ENCODE measurements at regions not wholly inside any gene's neighbourhood (a gene's known extent, or its start where the extent isn't known, plus 50 kb on each side); places are given as distances from the start of the nearest gene placed in this dataset.
A peak's percentile ranks its signal among the peaks of the same experiment; 100 is the strongest.
"Not testable (repeated sequence)": the region's sequence is repeated elsewhere in the genome, so short reads cannot be mapped to it uniquely, and the experiment has no call there.

GRCh38 chr2:37802211-37802752 lies 122.8 kb upstream of the RMDN2 start:
- H3K4me3 ChIP-seq (ENCODE audit: insufficient read depth, low read depth, low read length), result no peak overlapping the region
- Mint-ChIP-seq H3K4me3 (ENCODE audit: unreplicated experiment) (peak overlapping the region; percentile 0), H3K36me3 (ENCODE audit: low read depth, unreplicated experiment) (no peaks in the 10 kb centered on the region), H3K9me3 (ENCODE audit: unreplicated experiment) (peaks cover 3% of the 10 kb centered on the region), H3K4me1 (ENCODE audit: low read depth, unreplicated experiment) (peaks cover 39% of the 10 kb centered on the region), H3K27me3 (ENCODE audit: low read depth, unreplicated experiment) (no peaks in the 10 kb centered on the region), H3K27ac (ENCODE audit: unreplicated experiment) (peak overlapping the region; percentile 44)
- no peak for TF ChIP-seq EZH2 (IDR thresholded peaks at IDR 0.05; ENCODE audit: insufficient read depth, low read length)
- TF ChIP-seq, protein P1, sequence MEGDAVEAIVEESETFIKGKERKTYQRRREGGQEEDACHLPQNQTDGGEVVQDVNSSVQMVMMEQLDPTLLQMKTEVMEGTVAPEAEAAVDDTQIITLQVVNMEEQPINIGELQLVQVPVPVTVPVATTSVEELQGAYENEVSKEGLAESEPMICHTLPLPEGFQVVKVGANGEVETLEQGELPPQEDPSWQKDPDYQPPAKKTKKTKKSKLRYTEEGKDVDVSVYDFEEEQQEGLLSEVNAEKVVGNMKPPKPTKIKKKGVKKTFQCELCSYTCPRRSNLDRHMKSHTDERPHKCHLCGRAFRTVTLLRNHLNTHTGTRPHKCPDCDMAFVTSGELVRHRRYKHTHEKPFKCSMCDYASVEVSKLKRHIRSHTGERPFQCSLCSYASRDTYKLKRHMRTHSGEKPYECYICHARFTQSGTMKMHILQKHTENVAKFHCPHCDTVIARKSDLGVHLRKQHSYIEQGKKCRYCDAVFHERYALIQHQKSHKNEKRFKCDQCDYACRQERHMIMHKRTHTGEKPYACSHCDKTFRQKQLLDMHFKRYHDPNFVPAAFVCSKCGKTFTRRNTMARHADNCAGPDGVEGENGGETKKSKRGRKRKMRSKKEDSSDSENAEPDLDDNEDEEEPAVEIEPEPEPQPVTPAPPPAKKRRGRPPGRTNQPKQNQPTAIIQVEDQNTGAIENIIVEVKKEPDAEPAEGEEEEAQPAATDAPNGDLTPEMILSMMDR (IDR thresholded peaks at IDR 0.05; ENCODE audit: insufficient read depth, low read depth, low read length), result no peak
- peaks cover 30% of the 10 kb centered on the region for H3K4me1 ChIP-seq (ENCODE audit: insufficient read depth, low read length)
- H3K27ac ChIP-seq (ENCODE audit: low read depth, low read length), result peak overlapping the region; percentile 87
- H3K79me2 ChIP-seq (ENCODE audit: insufficient read depth, low read length), result no peaks in the 10 kb centered on the region
- no peaks in the 10 kb centered on the region for H3K27me3 ChIP-seq (ENCODE audit: insufficient read depth, low read length)
- H4K20me1 ChIP-seq (ENCODE audit: insufficient read depth, low read length), result no peaks in the 10 kb centered on the region
- no peak overlapping the region for H2AFZ ChIP-seq (ENCODE audit: low read depth, low read length)
- peak overlapping the region; percentile 57 for H3K9ac ChIP-seq (ENCODE audit: low read length)
- peak; percentile 23 for FAIRE-seq
- H3K4me2 ChIP-seq (ENCODE audit: low read length), result peak overlapping the region; percentile 45
- DNase-seq (ENCODE audit: low read depth), result peak; percentile 49
- H3K9me3 ChIP-seq (ENCODE audit: insufficient read depth, low read depth, low read length), result no peaks in the 10 kb centered on the region
- H3K36me3 ChIP-seq (ENCODE audit: insufficient read depth, low read length), result no peaks in the 10 kb centered on the region

DNA sequence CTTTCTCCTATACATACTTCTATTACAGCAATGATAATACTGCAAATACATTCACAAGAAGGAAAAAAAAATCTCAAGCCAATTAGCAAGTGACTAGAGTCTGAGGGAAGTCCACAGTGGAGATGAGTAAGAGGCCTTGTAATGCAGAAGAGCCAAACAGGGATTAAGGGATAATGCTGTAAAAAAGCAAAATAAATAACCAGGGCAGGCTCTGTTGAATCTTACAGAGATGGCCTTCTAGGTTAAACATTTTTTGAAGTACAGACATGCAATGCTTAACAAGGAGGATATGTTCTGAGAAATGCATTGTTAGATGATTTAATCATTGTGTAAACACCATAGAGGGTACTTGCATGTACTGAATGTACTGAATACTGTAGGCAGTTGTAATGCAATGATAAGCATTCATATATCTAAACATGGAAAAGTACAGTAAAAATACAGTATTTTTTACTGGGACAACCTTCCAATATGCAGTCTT lies 122.1 kb upstream of the RMDN2 start:
- H3K4me2 ChIP-seq (ENCODE audit: low read length), result peak overlapping the region; percentile 45
- H3K36me3 Mint-ChIP-seq (ENCODE audit: low read depth, unreplicated experiment), result no peaks in the 10 kb centered on the region
- no peak overlapping the region for H3K4me3 Mint-ChIP-seq (ENCODE audit: unreplicated experiment)
- no peaks in the 10 kb centered on the region for H3K27me3 Mint-ChIP-seq (ENCODE audit: low read depth, unreplicated experiment)
- peaks cover 3% of the 10 kb centered on the region for H3K9me3 Mint-ChIP-seq (ENCODE audit: unreplicated experiment)
- TF ChIP-seq, protein P1 (IDR thresholded peaks at IDR 0.05; ENCODE audit: insufficient read depth, low read depth, low read length), result no peak
- TF ChIP-seq EZH2 (IDR thresholded peaks at IDR 0.05; ENCODE audit: insufficient read depth, low read length), result no peak
- peak overlapping the region; percentile 57 for H3K9ac ChIP-seq (ENCODE audit: low read length)
- peaks cover 30% of the 10 kb centered on the region for H3K4me1 ChIP-seq (ENCODE audit: insufficient read depth, low read length)
- peaks cover 37% of the 10 kb centered on the region for H3K4me1 Mint-ChIP-seq (ENCODE audit: low read depth, unreplicated experiment)
- H3K9me3 ChIP-seq (ENCODE audit: insufficient read depth, low read depth, low read length), result no peaks in the 10 kb centered on the region
- H3K27me3 ChIP-seq (ENCODE audit: insufficient read depth, low read length), result no peaks in the 10 kb centered on the region
- FAIRE-seq (peak; percentile 95), DNase-seq (ENCODE audit: low read depth) (peak; percentile 90)
- no peaks in the 10 kb centered on the region for H3K36me3 ChIP-seq (ENCODE audit: insufficient read depth, low read length)
- no peak overlapping the region for H3K4me3 ChIP-seq (ENCODE audit: insufficient read depth, low read depth, low read length)
- no peaks in the 10 kb centered on the region for H4K20me1 ChIP-seq (ENCODE audit: insufficient read depth, low read length)
- peak overlapping the region; percentile 44 for H3K27ac Mint-ChIP-seq (ENCODE audit: unreplicated experiment)
- H3K79me2 ChIP-seq (ENCODE audit: insufficient read depth, low read length), result no peaks in the 10 kb centered on the region
- H2AFZ ChIP-seq (ENCODE audit: low read depth, low read length), result no peak overlapping the region
- peak overlapping the region; percentile 87 for H3K27ac ChIP-seq (ENCODE audit: low read depth, low read length)

DNA sequence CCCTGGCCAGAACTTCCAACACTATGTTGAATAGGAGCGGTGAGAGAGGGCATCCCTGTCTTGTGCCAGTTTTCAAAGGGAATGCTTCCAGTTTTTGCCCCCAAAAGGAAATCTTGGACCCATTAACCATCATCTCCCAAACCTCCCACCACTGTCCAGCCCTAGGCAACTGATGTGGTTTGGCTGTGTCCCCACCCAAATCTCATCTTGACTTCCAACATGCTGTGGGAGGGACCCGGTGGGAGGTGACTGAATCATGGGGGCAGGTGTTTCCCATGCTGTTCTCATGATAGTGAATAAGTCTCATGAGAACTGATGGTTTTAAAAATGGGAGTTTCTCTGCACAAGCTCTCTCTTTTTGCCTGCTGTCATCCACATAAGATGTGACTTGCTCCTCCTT lies 119.1 kb upstream of the RMDN2 start:
- not testable (repeated sequence) for H3K27ac Mint-ChIP-seq (ENCODE audit: unreplicated experiment); H3K4me3 Mint-ChIP-seq (ENCODE audit: unreplicated experiment); H3K4me2 ChIP-seq (ENCODE audit: low read length); H3K9me3 ChIP-seq (ENCODE audit: insufficient read depth, low read depth, low read length); H3K9ac ChIP-seq (ENCODE audit: low read length); H3K36me3 Mint-ChIP-seq (ENCODE audit: low read depth, unreplicated experiment); H3K27me3 ChIP-seq (ENCODE audit: insufficient read depth, low read length); H4K20me1 ChIP-seq (ENCODE audit: insufficient read depth, low read length); H3K36me3 ChIP-seq (ENCODE audit: insufficient read depth, low read length); H2AFZ ChIP-seq (ENCODE audit: low read depth, low read length); H3K4me3 ChIP-seq (ENCODE audit: insufficient read depth, low read depth, low read length); FAIRE-seq; DNase-seq (ENCODE audit: low read depth); H3K27ac ChIP-seq (ENCODE audit: low read depth, low read length); H3K9me3 Mint-ChIP-seq (ENCODE audit: unreplicated experiment); H3K79me2 ChIP-seq (ENCODE audit: insufficient read depth, low read length); H3K27me3 Mint-ChIP-seq (ENCODE audit: low read depth, unreplicated experiment)
- peaks cover 19% of the 10 kb centered on the region for H3K4me1 ChIP-seq (ENCODE audit: insufficient read depth, low read length)
- peaks cover 30% of the 10 kb centered on the region for H3K4me1 Mint-ChIP-seq (ENCODE audit: low read depth, unreplicated experiment)
